ENCODE measurements at regions not wholly inside any gene's neighbourhood (a gene's known extent, or its start where the extent isn't known, plus 50 kb on each side); places are given as distances from the start of the nearest gene placed in this dataset.

GRCh38 chr7:156559001-156559400, 81.6 kb upstream of the RNF32 start:
- TF ChIP-seq, protein P1, sequence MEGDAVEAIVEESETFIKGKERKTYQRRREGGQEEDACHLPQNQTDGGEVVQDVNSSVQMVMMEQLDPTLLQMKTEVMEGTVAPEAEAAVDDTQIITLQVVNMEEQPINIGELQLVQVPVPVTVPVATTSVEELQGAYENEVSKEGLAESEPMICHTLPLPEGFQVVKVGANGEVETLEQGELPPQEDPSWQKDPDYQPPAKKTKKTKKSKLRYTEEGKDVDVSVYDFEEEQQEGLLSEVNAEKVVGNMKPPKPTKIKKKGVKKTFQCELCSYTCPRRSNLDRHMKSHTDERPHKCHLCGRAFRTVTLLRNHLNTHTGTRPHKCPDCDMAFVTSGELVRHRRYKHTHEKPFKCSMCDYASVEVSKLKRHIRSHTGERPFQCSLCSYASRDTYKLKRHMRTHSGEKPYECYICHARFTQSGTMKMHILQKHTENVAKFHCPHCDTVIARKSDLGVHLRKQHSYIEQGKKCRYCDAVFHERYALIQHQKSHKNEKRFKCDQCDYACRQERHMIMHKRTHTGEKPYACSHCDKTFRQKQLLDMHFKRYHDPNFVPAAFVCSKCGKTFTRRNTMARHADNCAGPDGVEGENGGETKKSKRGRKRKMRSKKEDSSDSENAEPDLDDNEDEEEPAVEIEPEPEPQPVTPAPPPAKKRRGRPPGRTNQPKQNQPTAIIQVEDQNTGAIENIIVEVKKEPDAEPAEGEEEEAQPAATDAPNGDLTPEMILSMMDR (IDR thresholded peaks at IDR 0.05 in 4 of 5, conservative IDR thresholded peaks at IDR 0.05 in 1 of 5), result no peak
- TF ChIP-seq POLR2A (IDR thresholded peaks at IDR 0.05), result no peak

Measured in gastrocnemius medialis (tissue), 4 donors.